NOMO-1 treated with dmso at 0.1 percent for 144 hours (cell line): ENCODE measurements at regions not wholly inside any gene's neighbourhood (a gene's known extent, or its start where the extent isn't known, plus 50 kb on each side); places are given as distances from the start of the nearest gene placed in this dataset.

Source experiments
- DNase-seq: peaks from one replicate; lab custom pipeline; 2025; ENCODE audit not compliant: unreplicated experiment; lab: John Stamatoyannopoulos, UW

DNA sequence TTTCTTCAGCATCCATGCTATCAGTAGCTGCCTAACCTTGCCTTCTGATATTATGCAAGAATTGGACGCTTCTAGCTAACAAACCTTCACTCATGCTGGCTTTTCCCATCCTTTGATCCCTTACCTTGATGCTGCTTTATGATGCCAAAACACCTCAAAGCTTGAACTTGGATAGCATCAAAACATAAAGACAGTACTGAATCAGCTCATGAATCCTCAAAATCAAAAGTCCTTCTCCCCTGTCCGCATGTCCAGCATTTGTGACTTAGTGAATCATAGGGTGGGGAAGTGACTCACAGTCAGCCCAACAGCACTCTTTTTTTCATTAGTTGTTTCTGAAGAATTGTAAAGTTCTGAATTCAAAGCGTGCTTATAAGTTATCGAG lies 89.5 kb upstream of the PIK3CG start:
- no peak for DNase-seq

DNA sequence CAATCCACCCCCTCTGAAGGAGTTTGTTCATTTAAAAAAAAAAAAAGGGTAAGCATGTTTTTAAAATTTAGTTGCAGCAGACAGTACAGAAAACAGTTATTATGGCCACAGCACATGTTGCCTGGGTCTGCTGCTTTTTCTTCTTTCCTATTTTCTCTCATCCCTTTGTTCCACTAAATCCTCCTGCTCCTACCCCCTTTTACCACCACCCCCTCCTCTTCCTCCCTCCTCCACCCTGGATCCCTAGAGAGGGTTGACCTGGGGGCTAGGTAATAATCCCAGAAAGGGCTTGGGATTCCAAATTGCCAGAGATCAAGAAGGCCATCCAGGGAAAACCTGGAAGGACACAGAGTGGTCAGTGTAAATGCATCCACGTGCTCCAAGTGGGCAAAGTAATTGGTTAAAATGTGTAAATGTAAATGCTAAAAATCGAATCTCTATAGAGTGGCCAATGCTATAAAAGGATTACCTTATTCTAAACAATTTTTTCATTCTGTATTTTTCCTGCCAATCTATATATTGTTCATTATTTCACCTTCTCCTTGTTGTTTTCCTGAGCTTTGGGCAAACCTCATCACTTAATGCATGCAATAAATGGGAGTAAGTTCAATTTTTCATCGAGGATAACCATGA lies 89.0 kb upstream of the PIK3CG start:
- DNase-seq, result no peak

DNA sequence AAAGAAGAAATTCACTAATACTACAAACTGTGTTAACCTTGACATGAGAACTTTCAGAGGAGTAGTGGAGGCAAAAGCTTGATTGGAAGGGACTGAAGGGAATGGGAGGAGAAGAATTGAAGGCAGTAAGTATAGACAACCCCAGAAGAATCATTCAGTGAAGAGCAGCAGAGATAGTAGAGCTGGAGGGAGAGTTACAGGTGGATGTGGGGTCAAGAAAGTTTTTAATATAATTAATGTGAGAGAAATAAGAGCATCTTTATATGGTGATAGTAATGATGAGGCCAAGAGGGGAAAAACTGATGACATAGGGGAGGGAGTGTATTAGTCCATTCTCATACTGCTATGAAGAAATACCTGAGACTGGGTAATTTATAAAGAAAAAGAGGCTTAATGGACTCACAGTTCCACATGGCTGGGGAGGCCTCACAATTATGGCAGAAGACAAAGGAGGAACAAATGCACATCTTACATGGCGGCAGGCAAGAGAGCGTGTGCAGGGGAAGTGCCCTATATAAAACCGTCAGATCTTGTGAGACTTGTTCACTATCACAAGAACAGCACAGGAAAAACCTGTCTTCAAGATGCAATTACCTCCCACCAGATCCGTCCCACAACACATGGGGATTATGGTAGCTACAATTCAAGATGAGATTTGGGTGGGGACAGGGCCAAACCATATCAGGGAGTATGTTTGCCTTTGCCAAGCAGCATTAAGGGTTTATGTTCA lies 88.3 kb upstream of the PIK3CG start:
- DNase-seq, result no peak

DNA sequence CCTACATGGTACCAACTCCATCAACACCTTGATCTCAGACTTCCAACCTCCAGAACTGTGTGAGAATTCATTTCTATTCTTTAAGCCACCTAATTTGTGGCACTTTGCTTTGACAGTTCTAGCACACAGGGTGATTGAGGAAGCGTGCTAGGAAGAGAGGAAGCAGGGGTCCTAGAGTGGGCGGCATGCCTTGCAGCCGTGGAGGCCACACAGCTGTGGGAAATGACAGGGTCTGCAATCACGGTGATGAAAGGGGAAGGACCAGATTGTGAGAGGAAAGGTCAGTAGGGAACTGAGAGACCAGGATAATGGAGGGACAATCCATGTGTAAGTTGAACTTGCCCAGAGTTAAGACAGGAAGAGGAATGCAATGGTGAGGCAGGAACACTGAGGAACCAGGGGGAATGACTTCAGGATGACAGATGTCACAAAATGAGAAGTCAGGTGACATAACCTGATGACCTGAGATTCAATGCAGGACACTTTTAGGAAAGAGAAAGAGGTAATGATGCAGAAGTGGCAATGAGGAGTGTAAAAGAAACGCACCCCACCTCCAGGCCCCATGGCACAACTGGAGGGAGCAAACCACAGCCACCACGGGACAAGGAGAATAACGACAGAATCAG lies 87.3 kb upstream of the PIK3CG start:
- no peak for DNase-seq

DNA sequence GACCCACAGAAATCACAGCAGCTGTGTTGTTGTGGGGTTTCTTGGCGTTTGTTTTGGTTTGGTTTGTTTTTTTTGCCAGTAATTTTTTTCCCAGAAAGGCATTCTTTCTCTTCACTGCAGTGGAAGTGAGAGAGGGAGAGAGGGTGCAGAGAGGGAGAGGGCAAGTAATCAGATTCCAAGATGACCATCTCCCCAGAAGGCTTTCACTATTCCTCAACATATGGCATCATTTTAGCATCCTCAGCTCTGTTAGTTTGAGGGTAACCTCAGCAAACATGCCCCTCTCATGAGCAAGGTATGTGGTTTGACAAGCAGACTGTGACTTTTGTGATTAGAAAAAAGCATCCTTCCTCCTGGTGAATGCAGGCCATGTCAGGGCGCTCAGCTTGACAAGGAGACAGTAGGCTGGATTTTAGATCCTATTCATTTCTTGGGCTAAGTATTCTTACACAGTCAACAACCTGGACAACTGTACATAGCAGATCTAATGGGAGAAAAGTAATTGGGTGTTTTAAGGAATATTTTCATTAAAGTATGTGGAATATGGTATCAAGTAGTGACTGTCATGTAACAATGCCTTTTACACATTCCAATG lies 86.3 kb upstream of the PIK3CG start:
- no peak for DNase-seq

DNA sequence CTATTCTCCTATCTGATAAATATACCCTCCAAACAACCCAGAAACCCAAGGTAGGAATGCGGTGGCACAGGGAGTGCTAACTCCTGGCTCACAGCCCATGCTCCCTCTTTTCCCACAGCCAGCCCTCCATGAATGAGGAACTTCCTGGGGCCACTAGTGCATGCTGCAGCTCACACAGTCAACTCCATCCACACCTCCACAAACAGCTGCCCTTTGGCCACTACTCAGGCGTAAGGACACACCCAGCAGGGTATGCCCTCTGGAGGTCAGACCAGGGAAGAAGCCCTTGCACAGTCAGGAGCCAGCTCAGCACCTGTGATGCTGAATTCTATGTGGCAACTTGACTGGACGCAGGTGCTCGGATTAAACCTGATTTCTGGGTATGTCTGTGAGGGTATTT lies 85.2 kb upstream of the PIK3CG start:
- no peak for DNase-seq

DNA sequence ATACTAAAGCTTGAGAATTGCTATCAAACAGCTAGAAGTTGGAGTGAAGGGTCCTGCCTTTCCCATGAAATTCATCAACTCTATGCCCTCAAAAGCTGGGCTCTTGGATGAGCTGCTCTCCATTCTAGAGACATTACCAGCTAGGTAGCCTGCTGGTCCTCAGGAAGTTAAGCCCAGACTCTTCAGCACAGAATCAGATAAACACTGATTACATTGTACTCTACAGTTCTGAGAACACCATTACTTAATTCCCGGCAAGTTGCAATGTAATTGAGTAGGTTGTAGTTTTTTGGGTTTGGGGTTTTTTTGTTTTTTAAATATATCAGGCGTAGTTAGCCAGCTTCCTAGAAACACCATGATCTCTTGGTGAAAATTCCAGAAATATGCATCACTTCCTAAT lies 84.1 kb upstream of the PIK3CG start:
- DNase-seq, result no peak

DNA sequence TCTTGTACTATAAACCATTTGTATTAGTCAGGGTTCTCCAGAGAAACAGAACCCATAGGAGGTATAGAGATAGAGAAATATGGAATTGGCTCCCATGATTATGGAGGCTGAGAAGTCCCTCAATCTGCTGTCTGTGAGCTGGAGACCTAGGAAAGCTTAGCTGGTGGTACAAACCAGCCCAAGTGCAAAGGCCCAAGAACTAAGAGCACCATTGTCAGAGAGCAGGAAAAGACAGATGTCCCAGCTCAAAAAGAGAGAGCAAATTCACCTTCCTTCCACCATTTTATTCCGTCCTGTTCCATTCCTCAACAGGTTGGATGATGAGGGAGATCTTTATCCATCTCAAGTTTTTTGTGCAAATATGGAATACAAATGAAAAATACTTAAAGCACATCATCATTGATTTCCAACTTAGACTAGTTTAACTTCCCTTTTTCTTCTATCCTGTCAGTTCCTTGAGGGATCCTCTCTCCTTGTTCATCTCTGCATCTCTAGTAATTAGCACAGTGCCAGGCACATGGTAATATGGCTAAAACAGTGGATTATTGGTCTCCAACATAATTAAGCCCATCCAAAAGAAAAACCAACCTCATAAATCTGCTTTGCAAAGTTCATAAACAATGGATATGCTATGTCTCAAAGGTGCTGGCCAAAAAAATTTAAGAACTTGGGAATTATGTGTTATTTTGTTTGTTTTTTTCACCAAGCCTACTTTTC lies 83.1 kb upstream of the PIK3CG start:
- DNase-seq, result no peak

DNA sequence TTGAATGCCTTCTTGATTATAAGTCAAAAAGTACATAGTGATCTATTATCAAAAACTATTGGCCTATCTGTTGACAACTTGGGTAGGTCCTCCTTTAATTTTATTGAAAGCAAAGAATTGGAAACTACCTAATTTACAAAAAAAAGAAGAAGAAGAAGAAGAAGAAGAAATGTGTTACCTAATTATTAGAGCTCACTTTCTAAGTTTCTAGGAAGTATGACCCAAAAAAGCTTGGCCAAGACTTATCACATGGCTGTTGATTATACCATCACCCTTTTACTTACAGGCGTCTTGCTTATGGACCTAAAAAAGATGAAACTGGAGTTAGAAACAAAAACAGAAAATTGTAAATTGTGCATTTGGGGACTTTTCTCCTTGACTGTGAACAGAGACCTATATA lies 81.8 kb upstream of the PIK3CG start:
- no peak for DNase-seq

DNA sequence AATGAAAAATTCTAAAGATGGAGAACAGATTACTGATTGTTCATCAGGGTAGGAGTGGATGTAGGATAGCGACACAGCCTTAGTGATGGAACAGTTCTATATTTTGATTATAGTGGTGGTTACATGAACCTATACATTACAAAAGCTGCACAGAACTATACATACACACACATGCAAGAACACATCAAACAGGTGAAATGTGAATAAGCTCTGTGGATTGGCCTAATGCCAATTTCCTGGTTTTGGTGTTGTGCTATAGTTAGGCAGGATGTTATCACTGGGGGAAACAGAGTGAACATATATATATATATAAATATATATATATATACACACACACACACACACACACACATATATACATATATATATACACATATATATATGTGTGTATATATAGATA lies 76.4 kb upstream of the PIK3CG start:
- no peak for DNase-seq

DNA sequence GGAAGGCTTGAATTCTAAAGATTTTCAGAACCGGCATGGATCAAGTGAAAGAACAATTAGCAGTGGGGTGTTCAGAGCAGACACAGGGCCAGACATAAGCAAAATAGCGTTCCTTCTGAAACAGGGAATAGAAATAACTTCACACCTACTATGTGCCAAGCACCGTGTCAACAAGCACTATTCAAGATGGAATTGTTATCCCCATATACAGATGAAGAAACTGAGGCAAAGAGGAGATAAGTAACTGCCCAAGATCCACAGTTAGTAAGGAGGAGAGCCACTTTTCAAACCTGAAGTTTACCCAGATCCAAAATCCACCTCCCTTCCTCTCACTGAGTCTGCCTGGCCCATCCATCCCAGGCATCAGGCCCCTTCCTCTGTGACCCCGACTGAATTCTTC lies 73.6 kb upstream of the PIK3CG start:
- DNase-seq, result no peak

DNA sequence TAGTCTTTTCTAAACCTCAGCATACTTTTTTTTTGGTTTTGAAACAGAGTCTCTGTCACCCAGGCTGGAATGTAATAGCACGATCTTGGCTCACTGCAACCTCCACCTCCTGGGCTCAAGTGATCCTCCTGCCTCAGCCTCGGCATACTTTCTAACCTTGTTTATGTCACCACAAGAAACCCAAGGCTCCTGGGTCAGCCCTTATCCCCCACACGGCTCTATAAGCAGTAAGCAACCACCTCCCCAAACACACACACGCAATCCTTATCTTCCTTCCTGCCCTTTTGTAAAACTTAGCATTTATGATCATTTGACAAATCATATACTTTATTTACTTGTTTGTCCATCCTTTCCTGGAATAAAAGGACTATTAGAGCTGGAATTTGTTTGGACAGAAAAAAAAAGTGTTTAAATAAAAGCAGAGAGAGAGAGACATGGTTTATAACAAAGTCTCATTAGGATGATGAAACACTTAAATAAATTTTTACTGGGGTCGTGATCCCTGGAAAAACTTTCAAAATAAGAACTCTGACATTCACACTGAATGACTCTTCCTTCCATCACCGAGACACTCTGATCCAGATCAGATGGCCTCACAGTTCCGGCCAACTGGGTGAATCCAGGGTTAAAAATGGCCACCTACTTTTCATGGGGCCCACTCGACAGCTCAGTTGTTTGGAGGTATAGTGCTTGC lies 72.7 kb upstream of the PIK3CG start:
- DNase-seq, result no peak

DNA sequence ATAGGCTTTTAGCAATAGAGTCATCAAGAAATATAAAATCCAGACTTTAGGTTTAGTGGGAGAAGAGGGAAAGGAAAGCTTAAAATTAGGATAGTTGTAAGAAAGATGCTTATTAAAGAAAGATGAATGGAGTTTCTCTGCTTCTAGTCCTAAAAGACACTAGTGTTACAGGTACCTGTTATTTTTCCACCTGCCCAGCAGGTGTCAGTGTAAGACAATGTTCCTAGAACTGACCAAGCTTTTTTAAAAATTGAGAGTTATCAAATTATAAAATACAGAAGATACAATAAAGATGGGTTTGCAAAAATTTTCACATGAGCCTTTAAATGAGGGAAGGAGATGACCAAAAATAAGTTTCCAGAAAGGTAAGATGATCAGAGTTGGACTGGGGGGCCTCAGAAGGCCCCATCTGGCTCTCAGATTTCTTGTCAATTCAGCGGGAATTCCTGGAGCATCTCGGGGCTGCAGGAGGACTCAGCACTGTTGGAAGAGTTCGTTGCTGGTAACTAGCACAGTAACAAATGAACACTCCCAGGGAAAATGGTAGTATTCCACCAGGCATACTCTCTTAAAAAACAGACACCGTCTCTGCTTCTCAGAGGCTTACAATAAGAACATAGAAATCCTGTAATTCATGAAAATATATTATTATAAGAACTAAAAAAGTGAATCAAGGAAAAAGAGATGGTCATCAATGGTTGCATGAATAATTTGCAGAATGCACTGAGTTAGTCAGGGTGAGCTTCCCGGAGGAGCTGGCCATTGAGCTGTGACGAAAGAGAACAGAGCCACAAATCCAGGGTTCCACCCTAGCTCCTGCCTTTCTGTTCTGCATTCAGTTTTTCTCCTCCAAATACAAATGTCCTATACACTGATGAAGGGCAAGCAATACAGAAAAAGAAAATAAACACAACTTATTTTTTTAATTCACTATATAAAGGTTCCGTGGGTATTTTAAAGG lies 71.8 kb upstream of the PIK3CG start:
- DNase-seq, result no peak

DNA sequence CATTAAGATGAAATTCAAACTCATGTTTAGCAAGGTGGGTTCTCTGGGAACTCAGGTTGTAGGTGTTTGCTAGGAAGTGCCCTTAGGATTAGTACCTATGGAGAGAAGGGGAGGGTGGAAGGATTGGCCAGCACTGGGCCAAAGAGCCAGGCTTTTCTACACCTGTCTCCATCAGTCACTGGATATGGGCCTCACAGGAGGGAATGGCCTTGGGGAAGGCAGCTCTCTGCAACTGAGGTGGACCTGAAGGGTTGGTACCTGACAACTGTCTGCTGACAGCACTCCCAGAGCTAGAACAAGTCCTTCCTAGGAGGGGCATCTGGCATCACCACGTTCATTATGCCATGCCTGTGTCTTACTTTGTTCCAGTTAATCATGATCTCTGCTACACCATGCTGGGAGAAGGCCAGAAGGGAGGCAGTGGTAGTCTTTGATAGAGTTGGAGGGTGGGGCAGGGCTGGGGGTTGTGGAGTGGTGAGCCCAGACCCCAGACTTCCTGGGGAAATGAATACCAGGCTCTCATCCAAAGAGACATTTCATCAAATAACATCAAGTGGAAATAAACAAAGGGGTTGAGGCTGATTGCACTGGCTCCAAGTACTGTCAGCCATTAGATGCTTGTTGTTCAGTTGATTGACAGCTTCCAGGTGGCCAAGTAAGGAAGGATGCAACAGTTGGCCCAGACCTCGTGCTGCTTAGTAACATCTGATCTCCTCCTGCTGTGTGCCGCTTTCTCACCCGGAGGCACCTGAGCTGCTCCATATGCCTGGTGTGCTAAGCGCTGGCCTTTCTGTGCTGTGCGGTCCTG lies 70.6 kb upstream of the PIK3CG start:
- no peak for DNase-seq

DNA sequence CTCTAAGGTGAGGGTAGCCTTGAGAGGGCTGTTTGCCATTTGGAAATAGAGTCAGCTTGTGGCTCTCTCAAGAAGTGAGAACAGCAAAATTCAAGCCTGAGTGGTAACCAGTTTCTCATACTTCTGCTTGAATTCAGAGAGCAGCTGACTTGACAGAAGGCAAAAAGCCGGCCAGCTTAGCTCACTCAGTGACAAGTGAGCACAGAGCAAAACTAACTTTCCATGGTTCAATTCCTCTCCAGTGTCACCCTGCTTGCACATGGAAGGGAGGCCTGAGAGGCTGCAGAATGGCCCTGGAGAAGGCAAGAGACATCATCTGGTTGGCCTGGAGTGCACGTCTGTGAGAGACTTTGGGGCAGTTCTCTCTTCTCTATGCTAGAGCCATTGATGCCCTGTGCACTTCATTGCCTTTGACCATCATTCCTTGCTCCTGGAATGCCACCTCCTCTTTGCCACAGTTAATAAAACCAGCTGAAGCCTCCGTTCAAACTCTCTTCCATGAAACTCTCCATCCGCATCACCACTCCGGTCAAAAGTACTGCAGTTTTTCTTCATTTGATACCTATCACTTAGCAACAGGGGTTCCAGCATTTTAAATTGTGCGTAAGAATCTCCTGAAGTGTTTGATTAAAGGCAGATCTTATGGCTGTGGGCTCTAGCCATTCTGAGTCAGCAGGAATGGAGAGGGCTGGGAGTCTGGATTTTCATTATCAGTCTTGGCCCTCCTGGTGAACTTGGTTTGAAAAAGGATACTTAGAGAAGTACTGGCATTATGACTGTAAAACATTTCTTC lies 69.8 kb upstream of the PIK3CG start:
- no peak for DNase-seq

DNA sequence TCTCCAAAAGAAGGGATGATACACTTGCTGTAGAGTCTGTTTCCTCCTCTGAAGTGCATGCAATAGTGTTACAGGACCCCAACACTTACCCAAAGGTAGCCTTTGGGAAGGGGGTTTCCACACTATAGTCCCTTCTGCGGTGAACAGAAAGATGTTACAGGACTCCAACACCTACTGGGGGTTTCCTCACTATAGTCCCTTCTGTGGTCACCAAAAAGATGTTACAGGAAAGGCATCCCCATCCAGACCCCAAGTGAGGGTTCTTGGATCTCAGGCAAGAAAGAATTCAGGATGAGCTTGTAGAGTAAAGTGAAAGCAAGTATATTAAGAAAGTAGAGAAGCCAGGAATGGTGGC lies 69.2 kb upstream of the PIK3CG start:
- no peak for DNase-seq

DNA sequence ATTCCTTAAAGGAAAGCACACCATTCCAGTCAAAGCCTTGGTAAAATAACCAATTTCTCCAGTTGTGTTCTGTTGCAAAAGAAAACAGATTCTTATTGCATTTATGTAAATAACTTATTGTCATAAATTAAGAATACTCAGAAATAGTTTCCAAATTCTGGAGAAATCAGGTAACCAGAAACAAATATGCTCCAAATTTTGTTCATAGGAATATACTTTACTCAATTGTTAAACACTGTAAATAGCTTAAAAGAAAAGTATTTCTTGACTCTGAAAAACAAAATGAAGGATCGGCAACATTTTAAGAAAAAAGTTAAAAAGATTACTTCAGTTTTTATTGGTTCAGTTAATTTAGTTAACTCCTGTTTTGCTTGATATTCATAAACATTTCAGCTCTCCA lies 67.1 kb upstream of the PIK3CG start:
- no peak for DNase-seq

DNA sequence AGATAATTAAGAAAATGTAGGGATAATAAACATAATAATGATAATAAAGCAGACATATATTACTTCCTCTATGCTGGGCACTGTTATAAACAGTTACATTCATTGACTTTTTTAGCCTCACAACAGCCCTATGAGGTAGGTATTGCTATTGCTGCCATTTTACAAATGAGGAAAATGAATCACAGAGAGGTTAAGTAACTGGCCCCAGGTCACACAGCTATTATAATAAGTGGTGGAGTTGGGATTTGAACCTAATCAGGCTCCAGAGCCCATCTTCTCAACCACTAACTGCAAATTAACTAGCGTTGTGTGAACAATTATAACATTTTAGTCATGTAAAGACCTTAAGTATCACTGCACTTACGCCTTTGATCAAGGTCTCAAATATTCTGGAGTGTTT lies 62.5 kb upstream of the PIK3CG start:
- DNase-seq, result no peak
